Progenitor cell of endocrine pancreas (in vitro differentiated cells): ENCODE measurements at regions not wholly inside any gene's neighbourhood (a gene's known extent, or its start where the extent isn't known, plus 50 kb on each side); places are given as distances from the start of the nearest gene placed in this dataset.

ENCODE experiments used
- DNase-seq: peaks from one replicate; pipeline ENCODE4 v3.0.0; 2021; ENCODE audit warnings: low spot score; ENCODE audit not compliant: unreplicated experiment
- H3K27ac Mint-ChIP-seq: 2 replicates; pipeline ENCODE4 v1.8.0; 2021; ENCODE audit warnings: mild to moderate bottlenecking, moderate library complexity, mixed read lengths
- H3K27me3 Mint-ChIP-seq: 2 replicates; pipeline ENCODE4 v1.8.0; 2021; ENCODE audit warnings: mixed read lengths
- H3K36me3 Mint-ChIP-seq: 2 replicates; pipeline ENCODE4 v1.8.0; 2022; ENCODE audit warnings: mixed read lengths; ENCODE audit not compliant: insufficient read depth
- H3K4me1 Mint-ChIP-seq: 2 replicates; pipeline ENCODE4 v1.8.0; 2021; ENCODE audit warnings: low read depth, mixed read lengths
- H3K4me3 Mint-ChIP-seq: 2 replicates; pipeline ENCODE4 v1.8.0; 2021; ENCODE audit warnings: low read depth, mild to moderate bottlenecking, moderate library complexity, mixed read lengths
- H3K9me3 Mint-ChIP-seq: 2 replicates; pipeline ENCODE4 v1.8.0; 2021; ENCODE audit warnings: low read depth, mixed read lengths
- TF ChIP-seq, protein P1 (sequence below): fragments of 200-600 bp; sonication (generic); IDR thresholded peaks from one replicate; pipeline ENCODE4 v1.5.0; 2021; ENCODE audit warnings: antibody characterized with exemption, mild to moderate bottlenecking; ENCODE audit not compliant: unreplicated experiment

DNA sequence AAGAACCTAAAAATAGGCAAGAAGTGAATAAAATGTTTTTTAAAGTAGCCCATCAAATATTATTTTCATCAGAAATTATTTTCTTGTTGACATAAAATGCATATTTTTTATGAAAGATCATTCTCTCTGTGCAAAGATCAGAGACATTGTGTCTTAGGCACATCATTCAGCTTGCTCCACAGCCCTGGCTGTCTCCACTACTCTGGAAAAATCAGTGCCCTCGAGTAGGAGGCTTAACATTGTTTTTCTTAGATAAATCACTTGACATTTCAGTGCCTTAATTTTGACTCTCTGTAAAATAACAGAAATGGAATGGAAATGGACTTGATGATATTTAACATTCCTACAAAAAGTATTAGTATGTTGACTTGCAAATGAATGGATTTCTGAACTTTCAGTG is 77.9 kb downstream of the FAT4 start:
- peaks cover 3% of the 10 kb centered on the region for H3K9me3 Mint-ChIP-seq
- TF ChIP-seq, protein P1, sequence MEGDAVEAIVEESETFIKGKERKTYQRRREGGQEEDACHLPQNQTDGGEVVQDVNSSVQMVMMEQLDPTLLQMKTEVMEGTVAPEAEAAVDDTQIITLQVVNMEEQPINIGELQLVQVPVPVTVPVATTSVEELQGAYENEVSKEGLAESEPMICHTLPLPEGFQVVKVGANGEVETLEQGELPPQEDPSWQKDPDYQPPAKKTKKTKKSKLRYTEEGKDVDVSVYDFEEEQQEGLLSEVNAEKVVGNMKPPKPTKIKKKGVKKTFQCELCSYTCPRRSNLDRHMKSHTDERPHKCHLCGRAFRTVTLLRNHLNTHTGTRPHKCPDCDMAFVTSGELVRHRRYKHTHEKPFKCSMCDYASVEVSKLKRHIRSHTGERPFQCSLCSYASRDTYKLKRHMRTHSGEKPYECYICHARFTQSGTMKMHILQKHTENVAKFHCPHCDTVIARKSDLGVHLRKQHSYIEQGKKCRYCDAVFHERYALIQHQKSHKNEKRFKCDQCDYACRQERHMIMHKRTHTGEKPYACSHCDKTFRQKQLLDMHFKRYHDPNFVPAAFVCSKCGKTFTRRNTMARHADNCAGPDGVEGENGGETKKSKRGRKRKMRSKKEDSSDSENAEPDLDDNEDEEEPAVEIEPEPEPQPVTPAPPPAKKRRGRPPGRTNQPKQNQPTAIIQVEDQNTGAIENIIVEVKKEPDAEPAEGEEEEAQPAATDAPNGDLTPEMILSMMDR, result no peak
- DNase-seq, result no peak
- H3K36me3 Mint-ChIP-seq, result no peaks in the 10 kb centered on the region
- H3K4me3 Mint-ChIP-seq, result no peak overlapping the region
- H3K27me3 Mint-ChIP-seq, result no peaks in the 10 kb centered on the region
- H3K4me1 Mint-ChIP-seq, result no peaks in the 10 kb centered on the region
- no peak overlapping the region for H3K27ac Mint-ChIP-seq

DNA sequence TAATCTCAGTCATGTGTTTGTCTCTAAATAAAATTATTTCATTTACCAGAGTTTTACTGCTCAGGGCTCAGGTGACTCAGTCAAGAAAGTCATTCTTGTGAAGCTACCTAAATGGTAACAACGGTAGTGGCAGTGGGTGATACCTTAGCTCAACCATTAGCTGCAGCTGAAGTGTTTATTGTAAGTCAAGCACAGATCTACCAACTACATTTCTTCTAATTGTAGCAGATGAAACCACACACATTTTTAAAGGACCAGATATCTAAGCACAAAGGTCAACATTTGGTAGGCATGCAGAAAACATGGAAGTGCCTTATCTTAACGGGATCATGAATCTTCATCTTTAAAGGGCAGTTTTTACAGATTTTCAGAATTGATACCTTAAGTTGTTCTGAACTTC is 79.1 kb downstream of the FAT4 start:
- Mint-ChIP-seq H3K9me3 (peaks cover 3% of the 10 kb centered on the region), H3K27me3 (no peaks in the 10 kb centered on the region), H3K4me1 (no peaks in the 10 kb centered on the region), H3K36me3 (no peaks in the 10 kb centered on the region), H3K4me3 (no peak overlapping the region), H3K27ac (no peak overlapping the region)
- DNase-seq, result no peak
- TF ChIP-seq, protein P1, result no peak

DNA sequence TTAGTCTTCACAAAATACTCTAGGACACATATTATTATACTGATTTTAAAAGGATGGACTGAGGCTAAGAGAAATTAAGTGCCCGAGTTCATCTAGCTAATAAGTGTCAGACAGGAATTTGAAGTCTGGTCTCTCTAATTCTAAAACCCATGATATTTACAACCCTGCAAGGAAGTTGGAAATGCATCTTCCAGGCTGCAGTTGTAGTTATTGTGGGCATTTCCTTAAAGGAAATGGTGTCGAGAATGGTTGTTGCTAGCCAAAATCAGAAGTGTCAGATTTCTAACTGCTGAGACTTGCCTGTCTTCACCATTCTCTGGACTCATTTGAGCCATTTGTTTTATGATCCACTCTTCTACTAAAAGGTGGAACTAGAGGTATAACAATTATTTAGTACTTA is 82.5 kb downstream of the FAT4 start:
- H3K4me1 Mint-ChIP-seq, result no peaks in the 10 kb centered on the region
- DNase-seq, result no peak
- no peak overlapping the region for H3K4me3 Mint-ChIP-seq
- no peak overlapping the region for H3K27ac Mint-ChIP-seq
- H3K9me3 Mint-ChIP-seq, result no peaks in the 10 kb centered on the region
- no peaks in the 10 kb centered on the region for H3K36me3 Mint-ChIP-seq
- H3K27me3 Mint-ChIP-seq, result no peaks in the 10 kb centered on the region
- TF ChIP-seq, protein P1, result no peak

DNA sequence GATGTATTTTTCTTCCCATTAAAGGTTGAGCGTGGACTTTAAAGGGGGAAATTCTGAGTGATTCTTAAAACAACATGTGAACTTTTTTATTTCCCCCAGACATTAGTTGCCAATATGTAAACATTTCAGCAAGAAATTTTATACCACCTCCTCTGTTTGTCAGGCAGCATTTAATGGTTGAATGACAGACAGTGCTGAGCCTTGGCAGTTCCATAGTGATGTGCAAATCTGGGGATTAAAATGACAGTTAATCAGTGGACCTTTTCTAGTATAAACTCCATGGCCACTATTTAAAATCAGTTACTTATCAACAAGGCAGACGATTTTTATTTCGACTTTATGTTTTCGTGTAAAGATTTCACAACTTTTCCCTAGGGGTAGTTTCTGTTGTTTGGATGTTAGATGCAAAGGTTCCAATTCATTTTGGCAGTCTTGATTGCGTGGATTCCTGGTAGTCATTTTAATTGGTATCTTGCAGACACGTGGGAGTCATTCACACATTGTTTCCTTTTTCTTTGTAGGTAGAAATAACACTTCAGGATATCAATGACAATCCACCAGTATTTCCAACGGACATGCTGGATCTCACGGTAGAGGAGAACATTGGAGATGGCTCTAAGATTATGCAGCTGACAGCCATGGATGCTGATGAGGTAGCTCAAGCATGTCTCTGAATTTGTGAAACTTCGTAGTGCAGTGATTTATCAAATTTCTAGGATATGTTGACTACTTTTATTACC is 83.7 kb downstream of the FAT4 start:
- H3K36me3 Mint-ChIP-seq, result no peaks in the 10 kb centered on the region
- H3K9me3 Mint-ChIP-seq, result no peaks in the 10 kb centered on the region
- H3K27ac Mint-ChIP-seq, result no peak overlapping the region
- no peaks in the 10 kb centered on the region for H3K27me3 Mint-ChIP-seq
- no peak for DNase-seq
- no peak overlapping the region for H3K4me3 Mint-ChIP-seq
- TF ChIP-seq, protein P1, result no peak
- no peaks in the 10 kb centered on the region for H3K4me1 Mint-ChIP-seq

DNA sequence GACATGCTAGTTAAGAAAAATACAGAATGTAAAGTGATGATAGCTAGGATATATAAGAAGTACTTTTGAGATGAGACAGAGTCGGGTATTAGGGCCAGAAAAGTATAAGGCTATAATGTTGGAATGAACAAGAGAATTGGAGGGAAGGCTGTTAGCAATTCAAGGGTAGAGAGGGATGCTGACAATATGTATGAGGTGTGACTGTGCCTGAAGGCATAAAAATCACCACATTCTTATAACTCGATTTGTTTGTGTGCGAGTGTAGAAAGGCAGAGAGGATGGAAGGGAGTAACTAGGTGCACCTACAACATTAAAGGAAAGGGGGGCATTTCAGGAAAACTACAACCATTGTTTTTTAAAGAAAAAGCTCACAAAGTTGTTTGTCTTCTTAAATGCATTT is 86.0 kb downstream of the FAT4 start:
- TF ChIP-seq, protein P1, result no peak
- DNase-seq, result no peak
- Mint-ChIP-seq H3K4me3 (no peak overlapping the region), H3K9me3 (no peaks in the 10 kb centered on the region), H3K27ac (no peak overlapping the region), H3K36me3 (no peaks in the 10 kb centered on the region), H3K27me3 (no peaks in the 10 kb centered on the region), H3K4me1 (no peaks in the 10 kb centered on the region)
